ENCODE measurements at regions not wholly inside any gene's neighbourhood (a gene's known extent, or its start where the extent isn't known, plus 50 kb on each side); places are given as distances from the start of the nearest gene placed in this dataset.

GRCh38 chrX:131840799-131841495 lies 182.2 kb upstream of the STK26 start:
- CTCF ChIA-PET = interaction anchor here (0.9 to 1.3 kb wide), 6 partner anchors 13 to 791 kb away, joined by 4 to 12 read pairs (median 5); partner anchors contain the start of genes RAP2C and STK26
- Mint-ChIP-seq H3K9me3 (ENCODE audit: low read depth, unreplicated experiment) (no peaks in the 10 kb centered on the region), H3K27ac (ENCODE audit: unreplicated experiment) (no peak overlapping the region), H3K27me3 (ENCODE audit: unreplicated experiment) (no peaks in the 10 kb centered on the region), H3K4me3 (ENCODE audit: low read depth, unreplicated experiment) (no peak overlapping the region), H3K4me1 (ENCODE audit: low read depth, unreplicated experiment) (no peaks in the 10 kb centered on the region), H3K36me3 (ENCODE audit: insufficient read depth, unreplicated experiment) (no peaks in the 10 kb centered on the region)
- TF ChIP-seq CTCF (IDR thresholded peaks at IDR 0.05; ENCODE audit: unreplicated experiment) = no peak
- DNase-seq = no peak
- BruUV-seq (replicated peaks) = no TSS peak
- intact Hi-C loops (cut with micrococcal nuclease; ENCODE audit: unreplicated experiment) = loop anchor here (1.0 to 10.0 kb wide), 4 partner anchors 230 to 776 kb away; partner anchors contain the start of gene RAP2C

- no TSS peak for BruUV-seq (replicated peaks)
- Mint-ChIP-seq H3K36me3 (ENCODE audit: insufficient read depth, unreplicated experiment) (no peaks in the 10 kb centered on the region), H3K27ac (ENCODE audit: unreplicated experiment) (no peak overlapping the region), H3K4me3 (ENCODE audit: low read depth, unreplicated experiment) (peak overlapping the region; percentile 21), H3K4me1 (ENCODE audit: low read depth, unreplicated experiment) (no peaks in the 10 kb centered on the region), H3K9me3 (ENCODE audit: low read depth, unreplicated experiment) (no peaks in the 10 kb centered on the region), H3K27me3 (ENCODE audit: unreplicated experiment) (no peaks in the 10 kb centered on the region)
- CTCF ChIA-PET = interaction anchor here (0.6 to 1.3 kb wide), 7 partner anchors 14 to 790 kb away, joined by 3 to 12 read pairs (median 5); partner anchors contain the start of genes RAP2C and STK26
- peak; percentile 51 for DNase-seq
- intact Hi-C loops (cut with micrococcal nuclease; ENCODE audit: unreplicated experiment) = loop anchor here (1.0 to 10.0 kb wide), 4 partner anchors 230 to 776 kb away; partner anchors contain the start of gene RAP2C
- TF ChIP-seq CTCF (IDR thresholded peaks at IDR 0.05; ENCODE audit: unreplicated experiment) = peak; percentile 66
Measured at GRCh38 chrX:131841496-131842437, 181.3 kb upstream of the STK26 start.

- Mint-ChIP-seq H3K4me3 (ENCODE audit: low read depth, unreplicated experiment) (no peak overlapping the region), H3K4me1 (ENCODE audit: low read depth, unreplicated experiment) (no peaks in the 10 kb centered on the region), H3K9me3 (ENCODE audit: low read depth, unreplicated experiment) (no peaks in the 10 kb centered on the region), H3K27me3 (ENCODE audit: unreplicated experiment) (no peaks in the 10 kb centered on the region), H3K27ac (ENCODE audit: unreplicated experiment) (no peak overlapping the region), H3K36me3 (ENCODE audit: insufficient read depth, unreplicated experiment) (no peaks in the 10 kb centered on the region)
- no peak for TF ChIP-seq CTCF (IDR thresholded peaks at IDR 0.05; ENCODE audit: unreplicated experiment)
- CTCF ChIA-PET = no interaction called here
- intact Hi-C loops (cut with micrococcal nuclease; ENCODE audit: unreplicated experiment) = loop anchor here (5.0 to 10.0 kb wide), 2 partner anchors 499 to 773 kb away; no protein-coding TSS in a partner anchor
- no peak for DNase-seq
- BruUV-seq (replicated peaks) = no TSS peak
Measured at GRCh38 chrX:131843987-131844386, 179.1 kb upstream of the STK26 start.

- BruUV-seq (replicated peaks) = no TSS peak
- no peak for TF ChIP-seq CTCF (IDR thresholded peaks at IDR 0.05; ENCODE audit: unreplicated experiment)
- Mint-ChIP-seq H3K27ac (ENCODE audit: unreplicated experiment) (no peak overlapping the region), H3K4me3 (ENCODE audit: low read depth, unreplicated experiment) (no peak overlapping the region), H3K36me3 (ENCODE audit: insufficient read depth, unreplicated experiment) (no peaks in the 10 kb centered on the region), H3K4me1 (ENCODE audit: low read depth, unreplicated experiment) (no peaks in the 10 kb centered on the region), H3K27me3 (ENCODE audit: unreplicated experiment) (no peaks in the 10 kb centered on the region), H3K9me3 (ENCODE audit: low read depth, unreplicated experiment) (no peaks in the 10 kb centered on the region)
- no peak for DNase-seq
- CTCF ChIA-PET = no interaction called here
- intact Hi-C loops (cut with micrococcal nuclease; ENCODE audit: unreplicated experiment) = loop anchor here (10.0 kb wide), 1 partner anchor 500 kb away; no protein-coding TSS in a partner anchor
Measured at GRCh38 chrX:131845201-131845600, 177.9 kb upstream of the STK26 start.

Measured in Calu3 (cell line).